GM21717 (cell line): ENCODE measurements at regions not wholly inside any gene's neighbourhood (a gene's known extent, or its start where the extent isn't known, plus 50 kb on each side); places are given as distances from the start of the nearest gene placed in this dataset.

Experiments
- ATAC-seq: cut with Tn5 transposase; IDR thresholded peaks from one replicate; pipeline ENCODE4 v1.9.1; 2021; ENCODE audit warnings: mild to moderate bottlenecking, moderate library complexity; ENCODE audit not compliant: unreplicated experiment

- ATAC-seq: no peak
These were observed 343.2 kb upstream of the TRAM1L1 start for GRCh38 chr4:117428536-117428935.

GRCh38 chr4:117429061-117429460 lies 343.7 kb upstream of the TRAM1L1 start:
- ATAC-seq: no peak

- ATAC-seq: no peak
These were observed 344.1 kb upstream of the TRAM1L1 start for GRCh38 chr4:117429506-117429905.

- no peak for ATAC-seq
These were observed 349.0 kb upstream of the TRAM1L1 start for GRCh38 chr4:117434424-117434823.

GRCh38 chr4:117447925-117448324 lies 362.5 kb upstream of the TRAM1L1 start:
- ATAC-seq: no peak

GRCh38 chr4:117455088-117455487 lies 369.7 kb upstream of the TRAM1L1 start:
- ATAC-seq: no peak

- ATAC-seq: no peak
These were observed 381.0 kb upstream of the TRAM1L1 start for GRCh38 chr4:117466388-117466787.

GRCh38 chr4:117467404-117467803 lies 382.0 kb upstream of the TRAM1L1 start:
- ATAC-seq: no peak

GRCh38 chr4:117474987-117475386 lies 389.6 kb upstream of the TRAM1L1 start:
- no peak for ATAC-seq

- ATAC-seq: no peak
These were observed 392.5 kb upstream of the TRAM1L1 start for GRCh38 chr4:117477925-117478324.

- ATAC-seq: no peak
These were observed 393.3 kb upstream of the TRAM1L1 start for GRCh38 chr4:117478702-117479101.

GRCh38 chr4:117479673-117480072 lies 394.3 kb upstream of the TRAM1L1 start:
- no peak for ATAC-seq

GRCh38 chr4:117481742-117482141 lies 396.4 kb upstream of the TRAM1L1 start:
- ATAC-seq: no peak

- no peak for ATAC-seq
These were observed 403.3 kb upstream of the TRAM1L1 start for GRCh38 chr4:117488692-117489091.

GRCh38 chr4:117489107-117489506 lies 403.7 kb upstream of the TRAM1L1 start:
- ATAC-seq: no peak

GRCh38 chr4:117491516-117491915 lies 406.1 kb upstream of the TRAM1L1 start:
- no peak for ATAC-seq

GRCh38 chr4:117495802-117496201 lies 410.4 kb upstream of the TRAM1L1 start:
- ATAC-seq: no peak

- ATAC-seq: no peak
These were observed 427.0 kb upstream of the TRAM1L1 start for GRCh38 chr4:117512414-117512813.

- ATAC-seq: no peak
These were observed 429.2 kb upstream of the TRAM1L1 start for GRCh38 chr4:117514391-117515175.

- ATAC-seq: no peak
These were observed 430.5 kb upstream of the TRAM1L1 start for GRCh38 chr4:117515921-117516320.

- ATAC-seq: no peak
These were observed 442.2 kb upstream of the TRAM1L1 start for GRCh38 chr4:117527601-117528000.

- no peak for ATAC-seq
These were observed 444.0 kb upstream of the TRAM1L1 start for GRCh38 chr4:117529401-117529800.

- ATAC-seq: no peak
These were observed 448.1 kb upstream of the TRAM1L1 start for GRCh38 chr4:117533501-117533900.
